ENCODE measurements at regions not wholly inside any gene's neighbourhood (a gene's known extent, or its start where the extent isn't known, plus 50 kb on each side); places are given as distances from the start of the nearest gene placed in this dataset.

GRCh38 chr1:47548637-47549036 lies 110.8 kb downstream of the FOXD2 start:
- TF ChIP-seq CTCF (IDR thresholded peaks at IDR 0.05) (no peak), EZH2 (IDR thresholded peaks at IDR 0.05; ENCODE audit: borderline replicate concordance, insufficient read depth, low read depth, low read length, poor library complexity, severe bottlenecking) (no peak)

Data from B cell (primary cell).